ENCODE measurements at regions not wholly inside any gene's neighbourhood (a gene's known extent, or its start where the extent isn't known, plus 50 kb on each side); places are given as distances from the start of the nearest gene placed in this dataset.

- no peak overlapping the region for H3K9ac ChIP-seq (ENCODE audit: insufficient read depth in 1 of 2, low read depth in 2 of 2, low read length in 2 of 2)
- no peak overlapping the region for H2AFZ ChIP-seq (ENCODE audit: low read depth, low read length)
- H3K4me1 ChIP-seq (replicated peaks in 1 of 2; ENCODE audit: control insufficient read depth in 2 of 2, insufficient read depth in 2 of 2, low read length in 2 of 2) = no peaks in the 10 kb centered on the region
- ATAC-seq (no peak), DNase-seq (ENCODE audit: extremely low read depth in 1 of 4, low spot score in 3 of 4) (no peak), FAIRE-seq (no peak)
- ChIA-PET POLR2A (no interaction called here), CTCF (ENCODE audit: low intra/inter-chr PET ratio) (no interaction called here)
- no peaks in the 10 kb centered on the region for H4K20me1 ChIP-seq (replicated peaks; ENCODE audit: control insufficient read depth, insufficient read depth, low read length)
- intact Hi-C loops (cut with micrococcal nuclease) (no loop called here), in situ Hi-C loops (cut with MboI) (no loop called here)
- no TSS peak for BruUV-seq (replicated peaks)
- H3K79me2 ChIP-seq (ENCODE audit: control insufficient read depth, insufficient read depth, low read length) = no peaks in the 10 kb centered on the region
- no peaks in the 10 kb centered on the region for H3K9me1 ChIP-seq (ENCODE audit: control insufficient read depth, insufficient read depth, low read length)
- no peaks in the 10 kb centered on the region for H3K27me3 ChIP-seq (ENCODE audit: control insufficient read depth in 2 of 2, insufficient read depth in 2 of 2, low read length in 2 of 2)
- H3K9me3 ChIP-seq (replicated peaks; ENCODE audit: control insufficient read depth, insufficient read depth, low read depth, low read length) = no peaks in the 10 kb centered on the region
- no peak overlapping the region for H3K4me3 ChIP-seq
- H3K27ac ChIP-seq (ENCODE audit: extremely low read depth, low read depth, low read length) = no peak overlapping the region
- no peaks in the 10 kb centered on the region for H3K36me3 ChIP-seq (ENCODE audit: control insufficient read depth, insufficient read depth, low read length)
- no peak overlapping the region for H3K4me2 ChIP-seq (ENCODE audit: insufficient read depth, low read length)
- 0% methylated on average over 2 of the region's 2 CpGs for WGBS (ENCODE audit: insufficient coverage, low coverage, missing lambda C conversion rate)
- TF ChIP-seq SNAPC5 (CRISPR knock-in tag; IDR thresholded peaks at IDR 0.05) (no peak), MAX (CRISPR knock-in tag; IDR thresholded peaks at IDR 0.05) (no peak), CBFB (CRISPR knock-in tag; IDR thresholded peaks at IDR 0.05) (no peak), ZNF551 (CRISPR knock-in tag; IDR thresholded peaks at IDR 0.05) (no peak), SMAD2 (IDR thresholded peaks at IDR 0.05; ENCODE audit: low read depth, low read length) (no peak), ZMIZ1 (IDR thresholded peaks at IDR 0.05; ENCODE audit: low read depth in 2 of 2, low read length in 2 of 2) (no peak), FOXP4 (CRISPR knock-in tag; IDR thresholded peaks at IDR 0.05; ENCODE audit: borderline replicate concordance) (no peak), POLR2AphosphoS5 (IDR thresholded peaks at IDR 0.05; ENCODE audit: control insufficient read depth, insufficient read depth, low read depth, low read length) (no peak), RBM14 (IDR thresholded peaks at IDR 0.05; ENCODE audit: borderline replicate concordance, insufficient read depth, low read depth, low read length) (no peak), ETV1 (tag; conservative IDR thresholded peaks at IDR 0.05; ENCODE audit: low read depth) (no peak), EGR1 (conservative IDR thresholded peaks at IDR 0.05) (no peak), ZNF668 (CRISPR knock-in tag; IDR thresholded peaks at IDR 0.05) (no peak), HES1 (IDR thresholded peaks at IDR 0.05; ENCODE audit: low read depth) (no peak), HSF4 (CRISPR knock-in tag; IDR thresholded peaks at IDR 0.05; ENCODE audit: borderline replicate concordance) (no peak), SP2 (IDR thresholded peaks at IDR 0.05; ENCODE audit: extremely low read depth, low read depth, low read length, poor library complexity, severe bottlenecking) (no peak), TEAD4 (IDR thresholded peaks at IDR 0.05; ENCODE audit: low read length) (no peak), TEAD4 (CRISPR knock-in tag; IDR thresholded peaks at IDR 0.05; ENCODE audit: borderline replicate concordance) (no peak)
Measured at GRCh38 chr11:133619397-133619796, 87.1 kb upstream of the OPCML start.
